ENCODE measurements at regions not wholly inside any gene's neighbourhood (a gene's known extent, or its start where the extent isn't known, plus 50 kb on each side); places are given as distances from the start of the nearest gene placed in this dataset.

GRCh38 chr15:70261083-70261482 lies 163.4 kb upstream of the TLE3 start:
- H3K4me3 ChIP-seq = no peak overlapping the region
- intact Hi-C loops (cut with micrococcal nuclease) (loop anchor here (10.0 kb wide), 1 partner anchor 224 kb away; no protein-coding TSS in a partner anchor), in situ Hi-C loops (cut with MboI) (no loop called here)
- peaks cover 6% of the 10 kb centered on the region; the same call in 1 of the 2 replicates for H4K20me1 ChIP-seq (replicated peaks; ENCODE audit: control insufficient read depth, insufficient read depth, low read length)
- ATAC-seq (no peak), FAIRE-seq (no peak), DNase-seq (ENCODE audit: extremely low read depth in 1 of 4, low spot score in 3 of 4) (no peak)
- no peak overlapping the region for H3K4me2 ChIP-seq (ENCODE audit: insufficient read depth, low read length)
- H3K27me3 ChIP-seq (ENCODE audit: control insufficient read depth in 2 of 2, insufficient read depth in 2 of 2, low read length in 2 of 2) = peaks cover 2 to 21% of the 10 kb centered on the region in 2 experiments; a peak in 3 of 5 replicates
- no peak overlapping the region for H2AFZ ChIP-seq (ENCODE audit: low read depth, low read length)
- no peak overlapping the region for H3K27ac ChIP-seq (ENCODE audit: extremely low read depth, low read depth, low read length)
- H3K36me3 ChIP-seq (ENCODE audit: control insufficient read depth, insufficient read depth, low read length) = no peaks in the 10 kb centered on the region
- no peaks in the 10 kb centered on the region for H3K9me3 ChIP-seq (replicated peaks; ENCODE audit: control insufficient read depth, insufficient read depth, low read depth, low read length)
- H3K9ac ChIP-seq (ENCODE audit: insufficient read depth in 1 of 2, low read depth in 2 of 2, low read length in 2 of 2) = no peak overlapping the region
- TF ChIP-seq ZNF277 (CRISPR knock-in tag; IDR thresholded peaks at IDR 0.05; ENCODE audit: borderline replicate concordance) = no peak
- no peak for TF ChIP-seq HMBOX1 (IDR thresholded peaks at IDR 0.05)
- no peak for TF ChIP-seq ZNF398 (CRISPR knock-in tag; IDR thresholded peaks at IDR 0.05)
- TF ChIP-seq RFX5 (IDR thresholded peaks at IDR 0.05; ENCODE audit: low read depth, low read length) = no peak
- TF ChIP-seq ZFPM2 (CRISPR knock-in tag; IDR thresholded peaks at IDR 0.05) = no peak
- no peak for TF ChIP-seq SFPQ (IDR thresholded peaks at IDR 0.05; ENCODE audit: low read depth, low read length)
- no peak for TF ChIP-seq JUND (IDR thresholded peaks at IDR 0.05; ENCODE audit: borderline replicate concordance, low read depth, low read length)
- TF ChIP-seq JUND (tag; IDR thresholded peaks at IDR 0.05; ENCODE audit: borderline replicate concordance, low read depth, low read length) = no peak
- TF ChIP-seq GATAD2A (IDR thresholded peaks at IDR 0.05) = no peak
- WGBS (ENCODE audit: insufficient coverage, low coverage, missing lambda C conversion rate) = 0% methylated on average over 3 of the region's 4 CpGs
- H3K4me1 ChIP-seq (replicated peaks in 1 of 2; ENCODE audit: control insufficient read depth in 2 of 2, insufficient read depth in 2 of 2, low read length in 2 of 2) = peaks cover 5 to 8% of the 10 kb centered on the region in 2 experiments; a peak in 3 of 5 replicates
- POLR2A ChIA-PET = no interaction called here
- CTCF ChIA-PET (ENCODE audit: low intra/inter-chr PET ratio) = no interaction called here
- no TSS peak for BruUV-seq (replicated peaks)
- H3K9me1 ChIP-seq (ENCODE audit: control insufficient read depth, insufficient read depth, low read length) = no peaks in the 10 kb centered on the region
- no peaks in the 10 kb centered on the region for H3K79me2 ChIP-seq (ENCODE audit: control insufficient read depth, insufficient read depth, low read length)
